ENCODE measurements at regions not wholly inside any gene's neighbourhood (a gene's known extent, or its start where the extent isn't known, plus 50 kb on each side); places are given as distances from the start of the nearest gene placed in this dataset.

DNA sequence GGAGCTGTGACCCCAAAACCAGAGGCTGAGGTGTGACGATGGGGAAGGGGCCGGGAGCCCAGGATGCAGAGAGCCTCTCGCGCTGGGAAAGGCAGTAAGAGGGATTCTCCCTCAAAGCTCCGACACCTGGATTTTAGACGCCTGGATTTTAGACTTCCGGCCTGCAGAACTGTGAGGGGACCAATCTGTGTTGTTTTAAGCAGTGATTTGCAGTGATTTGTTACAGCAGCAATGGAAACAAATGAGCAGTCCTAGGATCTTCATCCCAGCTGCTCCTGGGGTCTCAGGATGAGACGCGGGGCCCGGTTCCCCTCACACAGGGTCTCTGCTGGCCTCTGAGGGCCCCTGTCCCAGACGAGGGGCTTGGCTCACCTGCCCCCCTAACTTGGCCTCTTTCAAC, 365.5 kb downstream of the THBS2 start:
- Mint-ChIP-seq H3K4me1 (ENCODE audit: low read depth) (peaks cover 11% of the 10 kb centered on the region), H3K9me3 (no peaks in the 10 kb centered on the region), H3K4me3 (no peak overlapping the region), H3K27me3 (no peaks in the 10 kb centered on the region), H3K36me3 (ENCODE audit: low read depth) (no peaks in the 10 kb centered on the region), H3K27ac (no peak overlapping the region)
- Histone ChIP-seq H3K4me3 (ENCODE audit: low read length) (no peak overlapping the region), H3K9me3 (ENCODE audit: control insufficient read depth in 1 of 2, insufficient read depth in 1 of 2, low read length in 2 of 2) (no peaks in the 10 kb centered on the region), H3K4me1 (ENCODE audit: insufficient read depth, low read length) (peaks cover 15% of the 10 kb centered on the region), H3K36me3 (ENCODE audit: insufficient read depth, low read length) (no peaks in the 10 kb centered on the region), H3K27ac (ENCODE audit: low read depth in 1 of 2, low read length in 2 of 2) (no peak overlapping the region), H3K27me3 (ENCODE audit: control insufficient read depth in 1 of 2, insufficient read depth in 2 of 2, low read length in 2 of 2) (no peaks in the 10 kb centered on the region)
- intact Hi-C loops (cut with DNase I, micrococcal nuclease): no loop called here
- no peak for DNase-seq
- CTCF ChIA-PET: no interaction called here
- no peak for ATAC-seq (ENCODE audit: poor library complexity)
- TF ChIP-seq, protein P1, sequence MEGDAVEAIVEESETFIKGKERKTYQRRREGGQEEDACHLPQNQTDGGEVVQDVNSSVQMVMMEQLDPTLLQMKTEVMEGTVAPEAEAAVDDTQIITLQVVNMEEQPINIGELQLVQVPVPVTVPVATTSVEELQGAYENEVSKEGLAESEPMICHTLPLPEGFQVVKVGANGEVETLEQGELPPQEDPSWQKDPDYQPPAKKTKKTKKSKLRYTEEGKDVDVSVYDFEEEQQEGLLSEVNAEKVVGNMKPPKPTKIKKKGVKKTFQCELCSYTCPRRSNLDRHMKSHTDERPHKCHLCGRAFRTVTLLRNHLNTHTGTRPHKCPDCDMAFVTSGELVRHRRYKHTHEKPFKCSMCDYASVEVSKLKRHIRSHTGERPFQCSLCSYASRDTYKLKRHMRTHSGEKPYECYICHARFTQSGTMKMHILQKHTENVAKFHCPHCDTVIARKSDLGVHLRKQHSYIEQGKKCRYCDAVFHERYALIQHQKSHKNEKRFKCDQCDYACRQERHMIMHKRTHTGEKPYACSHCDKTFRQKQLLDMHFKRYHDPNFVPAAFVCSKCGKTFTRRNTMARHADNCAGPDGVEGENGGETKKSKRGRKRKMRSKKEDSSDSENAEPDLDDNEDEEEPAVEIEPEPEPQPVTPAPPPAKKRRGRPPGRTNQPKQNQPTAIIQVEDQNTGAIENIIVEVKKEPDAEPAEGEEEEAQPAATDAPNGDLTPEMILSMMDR (IDR thresholded peaks at IDR 0.05): no peak
- POLR2A ChIA-PET: no interaction called here

- DNase-seq (no peak), ATAC-seq (ENCODE audit: poor library complexity) (no peak)
- ChIA-PET POLR2A (no interaction called here), CTCF (no interaction called here)
- Mint-ChIP-seq H3K9me3 (no peaks in the 10 kb centered on the region), H3K4me1 (ENCODE audit: low read depth) (peaks cover 11% of the 10 kb centered on the region), H3K4me3 (no peak overlapping the region), H3K27ac (no peak overlapping the region), H3K36me3 (ENCODE audit: low read depth) (no peaks in the 10 kb centered on the region), H3K27me3 (no peaks in the 10 kb centered on the region)
- Histone ChIP-seq H3K9me3 (ENCODE audit: control insufficient read depth in 1 of 2, insufficient read depth in 1 of 2, low read length in 2 of 2) (no peaks in the 10 kb centered on the region), H3K27me3 (ENCODE audit: control insufficient read depth in 1 of 2, insufficient read depth in 2 of 2, low read length in 2 of 2) (no peaks in the 10 kb centered on the region), H3K36me3 (ENCODE audit: insufficient read depth, low read length) (no peaks in the 10 kb centered on the region), H3K27ac (ENCODE audit: low read depth in 1 of 2, low read length in 2 of 2) (no peak overlapping the region), H3K4me1 (ENCODE audit: insufficient read depth, low read length) (peaks cover 18% of the 10 kb centered on the region), H3K4me3 (ENCODE audit: low read length) (no peak overlapping the region)
- TF ChIP-seq, protein P1 (IDR thresholded peaks at IDR 0.05): no peak
- intact Hi-C loops (cut with DNase I, micrococcal nuclease): no loop called here
Observed at GRCh38 chr6:168887621-168888020, 366.0 kb downstream of the THBS2 start.

DNA sequence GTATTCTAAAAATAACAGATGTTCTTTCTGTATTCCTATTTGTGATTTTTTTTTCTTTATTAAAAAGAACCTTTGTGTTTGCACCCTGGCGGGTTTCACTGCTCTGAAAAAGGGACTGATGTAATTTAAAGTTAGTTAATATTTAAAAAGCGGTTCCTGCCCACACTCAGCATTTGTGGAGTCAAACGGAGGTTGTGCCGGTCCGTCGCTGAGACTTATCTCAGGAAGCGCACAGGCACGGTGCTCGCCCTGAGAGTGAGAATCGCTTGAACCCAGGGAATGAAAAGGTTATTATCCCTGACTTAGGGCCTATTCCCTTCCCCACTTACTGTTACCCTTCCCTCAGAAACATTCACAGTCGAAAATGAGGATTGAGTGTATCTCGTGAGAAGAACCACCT, 366.7 kb downstream of the THBS2 start:
- Histone ChIP-seq H3K4me3 (ENCODE audit: low read length) (no peak overlapping the region), H3K4me1 (ENCODE audit: insufficient read depth, low read length) (peaks cover 18% of the 10 kb centered on the region), H3K27me3 (ENCODE audit: control insufficient read depth in 1 of 2, insufficient read depth in 2 of 2, low read length in 2 of 2) (no peaks in the 10 kb centered on the region), H3K9me3 (ENCODE audit: control insufficient read depth in 1 of 2, insufficient read depth in 1 of 2, low read length in 2 of 2) (no peaks in the 10 kb centered on the region), H3K27ac (ENCODE audit: low read depth in 1 of 2, low read length in 2 of 2) (no peak overlapping the region), H3K36me3 (ENCODE audit: insufficient read depth, low read length) (no peaks in the 10 kb centered on the region)
- TF ChIP-seq, protein P1 (IDR thresholded peaks at IDR 0.05): no peak
- DNase-seq: no peak
- H3K9me3 Mint-ChIP-seq: no peaks in the 10 kb centered on the region
- no peak for ATAC-seq (ENCODE audit: poor library complexity)
- peaks cover 11% of the 10 kb centered on the region for H3K4me1 Mint-ChIP-seq (ENCODE audit: low read depth)
- ChIA-PET CTCF (no interaction called here), POLR2A (no interaction called here)
- H3K36me3 Mint-ChIP-seq (ENCODE audit: low read depth): no peaks in the 10 kb centered on the region
- no peak overlapping the region for H3K27ac Mint-ChIP-seq
- intact Hi-C loops (cut with DNase I, micrococcal nuclease): no loop called here
- no peaks in the 10 kb centered on the region for H3K27me3 Mint-ChIP-seq
- H3K4me3 Mint-ChIP-seq: no peak overlapping the region
